ENCODE measurements at regions not wholly inside any gene's neighbourhood (a gene's known extent, or its start where the extent isn't known, plus 50 kb on each side); places are given as distances from the start of the nearest gene placed in this dataset.

- Histone ChIP-seq H3K36me3 (no peaks in the 10 kb centered on the region), H3K4me3 (no peak overlapping the region), H3K27me3 (no peaks in the 10 kb centered on the region), H3K4me1 (no peaks in the 10 kb centered on the region), H3K27ac (no peak overlapping the region), H3K9me3 (no peaks in the 10 kb centered on the region)
- TF ChIP-seq CTCF (IDR thresholded peaks at IDR 0.05), result no peak
- intact Hi-C loops (cut with DNase I), result no loop called here
- DNase-seq (ENCODE audit: low spot score in 2 of 2), result no peak
Observed at GRCh38 chr12:28866296-28866695, 282.8 kb upstream of the FAR2 start.

- H3K36me3 ChIP-seq, result no peaks in the 10 kb centered on the region
- H3K9me3 ChIP-seq, result no peaks in the 10 kb centered on the region
- H3K27me3 ChIP-seq, result no peaks in the 10 kb centered on the region
- TF ChIP-seq CTCF (IDR thresholded peaks at IDR 0.05), result no peak
- no peak for DNase-seq (ENCODE audit: low spot score in 2 of 2)
- no peak overlapping the region for H3K27ac ChIP-seq
- H3K4me3 ChIP-seq, result no peak overlapping the region
- H3K4me1 ChIP-seq, result no peaks in the 10 kb centered on the region
- intact Hi-C loops (cut with DNase I), result no loop called here
Observed at GRCh38 chr12:28866715-28867503, 282.2 kb upstream of the FAR2 start.

- Histone ChIP-seq H3K27ac (no peak overlapping the region), H3K9me3 (no peaks in the 10 kb centered on the region), H3K36me3 (no peaks in the 10 kb centered on the region), H3K4me3 (no peak overlapping the region), H3K4me1 (no peaks in the 10 kb centered on the region), H3K27me3 (no peaks in the 10 kb centered on the region)
- no peak for DNase-seq (ENCODE audit: low spot score in 2 of 2)
- no peak for TF ChIP-seq CTCF (IDR thresholded peaks at IDR 0.05)
- intact Hi-C loops (cut with DNase I), result no loop called here
Observed at GRCh38 chr12:28868414-28868813, 280.7 kb upstream of the FAR2 start.

- DNase-seq (ENCODE audit: low spot score in 2 of 2), result no peak
- TF ChIP-seq CTCF (IDR thresholded peaks at IDR 0.05), result no peak
- no peak overlapping the region for H3K4me3 ChIP-seq
- no peaks in the 10 kb centered on the region for H3K4me1 ChIP-seq
- H3K27me3 ChIP-seq, result no peaks in the 10 kb centered on the region
- H3K27ac ChIP-seq, result no peak overlapping the region
- H3K36me3 ChIP-seq, result no peaks in the 10 kb centered on the region
- intact Hi-C loops (cut with DNase I), result no loop called here
- no peaks in the 10 kb centered on the region for H3K9me3 ChIP-seq
Observed at GRCh38 chr12:28869197-28869596, 279.9 kb upstream of the FAR2 start.

- intact Hi-C loops (cut with DNase I), result no loop called here
- no peak overlapping the region for H3K27ac ChIP-seq
- no peak overlapping the region for H3K4me3 ChIP-seq
- no peak for DNase-seq (ENCODE audit: low spot score in 2 of 2)
- no peaks in the 10 kb centered on the region for H3K9me3 ChIP-seq
- no peak for TF ChIP-seq CTCF (IDR thresholded peaks at IDR 0.05)
- no peaks in the 10 kb centered on the region for H3K4me1 ChIP-seq
- H3K27me3 ChIP-seq, result no peaks in the 10 kb centered on the region
- H3K36me3 ChIP-seq, result no peaks in the 10 kb centered on the region
Observed at GRCh38 chr12:28870839-28871440, 278.1 kb upstream of the FAR2 start.

All from ascending aorta (tissue), 2 donors.